ENCODE measurements at regions not wholly inside any gene's neighbourhood (a gene's known extent, or its start where the extent isn't known, plus 50 kb on each side); places are given as distances from the start of the nearest gene placed in this dataset.

DNA sequence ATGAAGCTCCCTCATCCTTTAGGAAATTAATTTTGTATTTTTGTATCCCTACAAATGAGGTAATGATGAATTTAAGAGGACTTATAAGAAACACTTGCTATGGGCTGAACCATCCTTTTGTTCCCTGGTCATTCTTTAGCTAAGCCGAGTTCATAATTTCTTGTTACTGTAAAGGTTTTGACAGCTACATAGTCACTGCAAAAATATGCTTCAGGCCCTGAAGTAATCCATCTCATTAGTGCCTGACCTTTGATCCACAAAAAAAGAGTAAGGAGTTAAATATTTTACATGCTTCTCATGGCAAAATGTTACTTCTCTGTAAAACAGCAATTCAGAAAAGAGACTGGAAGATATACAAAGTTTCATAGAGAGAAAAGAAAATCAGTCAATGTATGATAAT lies 290.6 kb upstream of the SLIT2 start:
- TF ChIP-seq, protein P1, sequence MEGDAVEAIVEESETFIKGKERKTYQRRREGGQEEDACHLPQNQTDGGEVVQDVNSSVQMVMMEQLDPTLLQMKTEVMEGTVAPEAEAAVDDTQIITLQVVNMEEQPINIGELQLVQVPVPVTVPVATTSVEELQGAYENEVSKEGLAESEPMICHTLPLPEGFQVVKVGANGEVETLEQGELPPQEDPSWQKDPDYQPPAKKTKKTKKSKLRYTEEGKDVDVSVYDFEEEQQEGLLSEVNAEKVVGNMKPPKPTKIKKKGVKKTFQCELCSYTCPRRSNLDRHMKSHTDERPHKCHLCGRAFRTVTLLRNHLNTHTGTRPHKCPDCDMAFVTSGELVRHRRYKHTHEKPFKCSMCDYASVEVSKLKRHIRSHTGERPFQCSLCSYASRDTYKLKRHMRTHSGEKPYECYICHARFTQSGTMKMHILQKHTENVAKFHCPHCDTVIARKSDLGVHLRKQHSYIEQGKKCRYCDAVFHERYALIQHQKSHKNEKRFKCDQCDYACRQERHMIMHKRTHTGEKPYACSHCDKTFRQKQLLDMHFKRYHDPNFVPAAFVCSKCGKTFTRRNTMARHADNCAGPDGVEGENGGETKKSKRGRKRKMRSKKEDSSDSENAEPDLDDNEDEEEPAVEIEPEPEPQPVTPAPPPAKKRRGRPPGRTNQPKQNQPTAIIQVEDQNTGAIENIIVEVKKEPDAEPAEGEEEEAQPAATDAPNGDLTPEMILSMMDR (IDR thresholded peaks at IDR 0.05; ENCODE audit: insufficient read depth, low read length, poor library complexity, severe bottlenecking), result no peak
- Histone ChIP-seq H3K36me3 (ENCODE audit: control insufficient read depth, insufficient read depth, low read length) (no peaks in the 10 kb centered on the region), H3K4me3 (replicated peaks; ENCODE audit: low read depth, low read length) (no peak overlapping the region), H3K27me3 (replicated peaks; ENCODE audit: control insufficient read depth, insufficient read depth, low read length) (no peaks in the 10 kb centered on the region)
- no peak for DNase-seq (ENCODE audit: extremely low read depth, insufficient read length)

DNA sequence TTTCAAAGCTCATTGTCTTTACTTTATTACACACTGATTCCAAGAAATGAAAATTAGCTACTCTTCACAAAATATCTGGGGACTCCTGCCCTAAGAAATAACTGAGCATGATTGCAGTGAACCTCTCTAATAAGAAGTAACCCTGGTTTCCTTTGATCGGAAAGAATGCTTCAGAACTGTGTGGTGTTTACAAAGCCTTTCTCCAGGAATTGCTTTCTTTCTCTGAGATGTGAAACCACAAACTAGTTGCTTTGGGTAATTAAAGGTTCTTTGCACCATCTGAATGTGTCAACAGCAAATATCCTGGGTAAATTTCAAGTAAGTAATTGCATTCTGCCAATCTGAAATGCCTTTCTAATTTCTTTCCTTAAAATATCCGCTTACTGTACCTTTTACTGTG lies 292.9 kb upstream of the SLIT2 start:
- Histone ChIP-seq H3K36me3 (ENCODE audit: control insufficient read depth, insufficient read depth, low read length) (no peaks in the 10 kb centered on the region), H3K27me3 (replicated peaks; ENCODE audit: control insufficient read depth, insufficient read depth, low read length) (no peaks in the 10 kb centered on the region), H3K4me3 (replicated peaks; ENCODE audit: low read depth, low read length) (no peak overlapping the region)
- DNase-seq (ENCODE audit: extremely low read depth, insufficient read length), result no peak
- TF ChIP-seq, protein P1 (IDR thresholded peaks at IDR 0.05; ENCODE audit: insufficient read depth, low read length, poor library complexity, severe bottlenecking), result no peak

DNA sequence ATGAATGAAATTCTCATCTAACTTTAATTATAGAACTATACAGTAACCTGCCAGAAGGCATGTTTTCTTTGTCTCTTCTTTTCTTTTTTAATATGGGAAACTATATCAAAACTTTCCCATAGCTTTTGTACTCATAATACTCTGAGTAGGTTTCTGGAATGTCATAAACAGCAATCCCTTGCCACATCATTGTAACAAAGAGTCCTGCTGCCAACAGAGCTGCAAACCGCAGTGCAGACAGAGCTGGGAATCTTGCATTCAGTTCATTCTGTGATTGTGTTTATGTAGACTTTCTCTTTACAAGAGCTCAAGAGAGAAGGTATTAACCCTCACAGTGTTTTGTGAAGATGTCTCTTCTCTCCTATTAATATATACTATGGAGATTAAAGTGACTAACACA lies 304.4 kb upstream of the SLIT2 start:
- TF ChIP-seq, protein P1 (IDR thresholded peaks at IDR 0.05; ENCODE audit: insufficient read depth, low read length, poor library complexity, severe bottlenecking), result no peak
- no peaks in the 10 kb centered on the region for H3K36me3 ChIP-seq (ENCODE audit: control insufficient read depth, insufficient read depth, low read length)
- DNase-seq (ENCODE audit: extremely low read depth, insufficient read length), result no peak
- no peaks in the 10 kb centered on the region for H3K27me3 ChIP-seq (replicated peaks; ENCODE audit: control insufficient read depth, insufficient read depth, low read length)
- H3K4me3 ChIP-seq (replicated peaks; ENCODE audit: low read depth, low read length), result no peak overlapping the region

DNA sequence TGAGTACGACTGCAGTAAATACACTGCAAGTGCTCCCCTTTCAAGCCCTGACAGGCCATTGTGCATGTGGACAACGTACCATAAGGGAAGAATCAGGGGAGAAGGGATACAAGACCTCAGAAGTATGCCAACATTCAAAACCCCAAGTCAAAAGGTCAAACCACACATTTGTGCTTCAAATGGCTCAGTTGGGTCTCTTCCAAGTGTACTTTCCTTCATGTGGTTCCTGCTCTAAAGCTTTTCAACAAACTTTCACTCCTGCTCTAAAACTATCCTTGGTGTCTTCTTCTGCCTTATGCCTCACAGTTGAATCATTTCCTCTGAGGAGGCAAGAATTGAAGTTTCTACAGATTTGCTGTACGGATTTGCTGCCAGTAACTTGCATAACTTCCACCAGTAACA lies 305.7 kb upstream of the SLIT2 start:
- no peaks in the 10 kb centered on the region for H3K27me3 ChIP-seq (replicated peaks; ENCODE audit: control insufficient read depth, insufficient read depth, low read length)
- no peak for DNase-seq (ENCODE audit: extremely low read depth, insufficient read length)

DNA sequence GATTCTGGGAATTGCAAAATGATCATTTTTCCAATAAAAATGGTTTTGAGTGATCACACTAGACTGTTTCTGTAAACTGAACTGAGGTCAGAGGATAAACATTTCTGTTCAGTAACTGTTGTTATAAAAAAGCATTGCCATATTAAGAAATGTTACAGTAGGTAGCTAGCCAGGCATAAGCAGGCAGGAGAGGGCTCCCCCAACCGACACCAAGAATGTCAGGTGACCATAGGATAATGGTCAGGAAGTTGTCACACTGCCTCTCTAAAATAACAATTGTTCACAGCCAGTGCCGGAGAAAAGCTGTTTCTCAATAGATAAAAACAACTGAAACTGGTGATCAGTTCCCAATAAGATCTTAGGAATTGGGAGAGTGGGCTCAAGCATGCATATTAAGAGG lies 306.2 kb upstream of the SLIT2 start:
- TF ChIP-seq, protein P1 (IDR thresholded peaks at IDR 0.05; ENCODE audit: insufficient read depth, low read length, poor library complexity, severe bottlenecking), result no peak
- no peaks in the 10 kb centered on the region for H3K27me3 ChIP-seq (replicated peaks; ENCODE audit: control insufficient read depth, insufficient read depth, low read length)

More for the DNA sequence above, 305.7 kb upstream of the SLIT2 start:
- Histone ChIP-seq H3K4me3 (replicated peaks; ENCODE audit: low read depth, low read length) (no peak overlapping the region), H3K36me3 (ENCODE audit: control insufficient read depth, insufficient read depth, low read length) (no peaks in the 10 kb centered on the region)
- TF ChIP-seq, protein P1 (IDR thresholded peaks at IDR 0.05; ENCODE audit: insufficient read depth, low read length, poor library complexity, severe bottlenecking), result no peak

DNA sequence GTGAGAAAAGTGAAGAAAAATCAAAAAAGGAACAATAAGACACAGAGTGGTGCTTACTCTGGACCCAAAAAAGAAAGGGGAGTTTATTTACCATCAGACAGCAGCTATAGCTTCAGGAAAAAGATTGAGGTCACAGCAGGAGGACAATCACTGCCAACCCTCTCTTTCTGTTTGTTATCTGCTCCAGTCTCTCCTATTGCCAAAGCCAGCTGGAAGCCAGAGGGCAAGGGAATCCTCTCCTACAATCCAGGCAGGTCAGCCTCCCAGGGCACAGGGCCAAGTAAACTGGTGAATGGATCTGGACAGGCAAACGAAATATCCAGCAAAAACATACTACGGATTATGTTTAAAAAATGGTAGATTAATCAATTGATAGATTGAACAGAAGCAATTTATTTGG lies 306.9 kb upstream of the SLIT2 start:
- no peaks in the 10 kb centered on the region for H3K27me3 ChIP-seq (replicated peaks; ENCODE audit: control insufficient read depth, insufficient read depth, low read length)
- TF ChIP-seq, protein P1 (IDR thresholded peaks at IDR 0.05; ENCODE audit: insufficient read depth, low read length, poor library complexity, severe bottlenecking), result no peak
- DNase-seq (ENCODE audit: extremely low read depth, insufficient read length), result no peak
- no peak overlapping the region for H3K4me3 ChIP-seq (replicated peaks; ENCODE audit: low read depth, low read length)
- no peaks in the 10 kb centered on the region for H3K36me3 ChIP-seq (ENCODE audit: control insufficient read depth, insufficient read depth, low read length)

More for the DNA sequence above, 306.2 kb upstream of the SLIT2 start:
- no peaks in the 10 kb centered on the region for H3K36me3 ChIP-seq (ENCODE audit: control insufficient read depth, insufficient read depth, low read length)
- no peak for DNase-seq (ENCODE audit: extremely low read depth, insufficient read length)
- no peak overlapping the region for H3K4me3 ChIP-seq (replicated peaks; ENCODE audit: low read depth, low read length)

All from GM06990 (cell line).